ENCODE measurements at regions not wholly inside any gene's neighbourhood (a gene's known extent, or its start where the extent isn't known, plus 50 kb on each side); places are given as distances from the start of the nearest gene placed in this dataset.

DNA sequence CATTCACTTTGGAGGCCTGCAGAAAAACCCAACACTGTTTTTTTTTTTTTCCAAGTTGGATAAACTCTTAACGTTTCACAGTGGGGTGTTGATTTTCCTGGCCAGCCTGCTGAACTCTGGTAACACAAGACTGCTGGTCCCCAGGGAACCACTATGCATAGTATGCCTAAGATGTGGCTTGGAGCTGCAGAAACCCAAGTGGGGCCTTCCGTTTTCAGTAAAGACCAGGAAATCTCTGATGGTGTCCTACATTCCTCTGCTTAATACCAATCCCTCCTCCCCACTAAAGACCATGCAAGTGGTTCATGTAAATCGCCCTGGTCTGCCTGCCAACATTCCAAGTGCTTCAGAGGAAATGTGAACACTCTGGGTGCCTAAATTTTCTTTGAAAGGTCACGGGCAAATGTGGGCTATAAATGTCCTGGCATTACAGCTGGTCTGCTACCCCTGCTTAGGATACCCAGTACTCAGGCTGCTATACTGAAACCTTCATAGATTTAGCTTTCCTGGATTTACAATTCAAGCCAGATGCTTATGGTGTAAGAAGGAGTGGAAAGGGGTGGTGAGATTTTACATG lies 615.4 kb downstream of the MAFB start:
- DNase-seq: no peak
- Histone ChIP-seq H3K4me3 (ENCODE audit: control insufficient read depth in 1 of 7, extremely low read depth in 1 of 7, insufficient read depth in 4 of 7, low read depth in 2 of 7, low read length in 6 of 7) (no peak overlapping the region), H3K27ac (ENCODE audit: insufficient read depth in 1 of 2, low read depth in 1 of 2, low read length in 2 of 2, poor library complexity in 1 of 2, severe bottlenecking in 2 of 2) (no peak overlapping the region), H3K9me3 (ENCODE audit: control extremely low read depth in 1 of 5, control insufficient read depth in 4 of 5, insufficient read depth in 2 of 5, low read depth in 1 of 5, low read length in 4 of 5) (no peaks in the 10 kb centered on the region), H3K4me1 (ENCODE audit: control extremely low read depth in 1 of 4, control insufficient read depth in 4 of 4, insufficient read depth in 4 of 4, low read length in 3 of 4) (no peaks in the 10 kb centered on the region), H3K27me3 (replicated peaks in 2 of 5; ENCODE audit: control insufficient read depth in 4 of 5, insufficient read depth in 5 of 5, low read length in 4 of 5) (peaks cover 0 to 2% (median 0%) of the 10 kb centered on the region in 5 experiments), H3K36me3 (ENCODE audit: control insufficient read depth in 4 of 4, insufficient read depth in 4 of 4, low read length in 3 of 4) (no peaks in the 10 kb centered on the region)
- ChIA-PET CTCF (no interaction called here), POLR2A (no interaction called here)
- 69% methylated on average over 3 of the region's 4 CpGs for WGBS (ENCODE audit: insufficient coverage)

DNA sequence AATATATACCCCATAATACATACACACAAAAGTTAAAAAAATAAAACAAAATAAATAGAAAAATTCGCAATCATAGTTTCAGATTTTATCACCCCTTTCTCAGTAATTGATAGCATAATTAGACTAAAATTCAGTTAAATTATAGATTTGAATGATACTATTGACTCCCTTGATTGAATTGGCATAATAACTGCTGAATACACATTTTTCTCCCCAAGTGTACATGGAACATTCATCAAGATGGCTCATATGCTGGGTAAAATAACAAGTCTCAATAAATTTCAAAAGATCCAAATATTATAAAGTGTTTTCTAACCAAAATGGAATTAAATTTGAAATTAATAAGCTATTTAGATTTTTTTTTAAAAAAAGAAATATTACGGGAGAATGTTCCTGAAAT lies 616.1 kb downstream of the MAFB start:
- Histone ChIP-seq H3K9me3 (ENCODE audit: control extremely low read depth in 1 of 5, control insufficient read depth in 4 of 5, insufficient read depth in 2 of 5, low read depth in 1 of 5, low read length in 4 of 5) (peaks cover 0 to 3% (median 0%) of the 10 kb centered on the region in 5 experiments), H3K36me3 (ENCODE audit: control insufficient read depth in 4 of 4, insufficient read depth in 4 of 4, low read length in 3 of 4) (no peaks in the 10 kb centered on the region), H3K27ac (ENCODE audit: insufficient read depth in 1 of 2, low read depth in 1 of 2, low read length in 2 of 2, poor library complexity in 1 of 2, severe bottlenecking in 2 of 2) (no peak overlapping the region), H3K4me1 (ENCODE audit: control extremely low read depth in 1 of 4, control insufficient read depth in 4 of 4, insufficient read depth in 4 of 4, low read length in 3 of 4) (no peaks in the 10 kb centered on the region), H3K27me3 (replicated peaks in 2 of 5; ENCODE audit: control insufficient read depth in 4 of 5, insufficient read depth in 5 of 5, low read length in 4 of 5) (peaks cover 0 to 2% (median 0%) of the 10 kb centered on the region in 5 experiments), H3K4me3 (ENCODE audit: control insufficient read depth in 1 of 7, extremely low read depth in 1 of 7, insufficient read depth in 4 of 7, low read depth in 2 of 7, low read length in 6 of 7) (no peak overlapping the region)
- CTCF ChIA-PET: no interaction called here
- POLR2A ChIA-PET: no interaction called here
- no peak for DNase-seq
- no CpG with 5 or more reads among the region's 2 CpGs for WGBS (ENCODE audit: insufficient coverage)

DNA sequence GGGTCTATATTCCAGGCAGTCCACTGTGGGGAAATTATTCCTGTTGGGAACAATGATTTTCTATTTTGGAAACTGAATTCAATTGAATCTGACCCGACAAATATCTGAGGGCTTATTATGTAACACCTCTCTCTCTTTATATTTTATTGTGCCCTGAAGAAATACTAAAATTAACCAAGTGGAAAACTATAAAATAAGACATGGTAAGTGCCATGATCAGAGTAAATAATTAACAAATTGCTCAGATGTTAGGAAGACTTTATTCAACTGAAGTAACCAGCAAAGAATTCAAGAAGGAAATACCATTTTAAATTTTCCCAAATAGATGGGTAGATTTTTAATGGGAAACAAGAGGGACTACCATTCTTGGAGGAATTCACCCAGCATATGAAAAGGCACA lies 632.9 kb downstream of the MAFB start:
- ChIA-PET CTCF (no interaction called here), POLR2A (no interaction called here)
- Histone ChIP-seq H3K4me1 (ENCODE audit: control extremely low read depth in 1 of 4, control insufficient read depth in 4 of 4, insufficient read depth in 4 of 4, low read length in 3 of 4) (no peaks in the 10 kb centered on the region), H3K36me3 (ENCODE audit: control insufficient read depth in 4 of 4, insufficient read depth in 4 of 4, low read length in 3 of 4) (no peaks in the 10 kb centered on the region), H3K9me3 (ENCODE audit: control extremely low read depth in 1 of 5, control insufficient read depth in 4 of 5, insufficient read depth in 2 of 5, low read depth in 1 of 5, low read length in 4 of 5) (no peaks in the 10 kb centered on the region), H3K4me3 (ENCODE audit: control insufficient read depth in 1 of 7, extremely low read depth in 1 of 7, insufficient read depth in 4 of 7, low read depth in 2 of 7, low read length in 6 of 7) (no peak overlapping the region), H3K27me3 (replicated peaks in 2 of 5; ENCODE audit: control insufficient read depth in 4 of 5, insufficient read depth in 5 of 5, low read length in 4 of 5) (peaks cover 0 to 1% (median 0%) of the 10 kb centered on the region in 5 experiments), H3K27ac (ENCODE audit: insufficient read depth in 1 of 2, low read depth in 1 of 2, low read length in 2 of 2, poor library complexity in 1 of 2, severe bottlenecking in 2 of 2) (no peak overlapping the region)
- WGBS (ENCODE audit: insufficient coverage): no CpG with 5 or more reads among the region's 1 CpG
- no peak for DNase-seq

DNA sequence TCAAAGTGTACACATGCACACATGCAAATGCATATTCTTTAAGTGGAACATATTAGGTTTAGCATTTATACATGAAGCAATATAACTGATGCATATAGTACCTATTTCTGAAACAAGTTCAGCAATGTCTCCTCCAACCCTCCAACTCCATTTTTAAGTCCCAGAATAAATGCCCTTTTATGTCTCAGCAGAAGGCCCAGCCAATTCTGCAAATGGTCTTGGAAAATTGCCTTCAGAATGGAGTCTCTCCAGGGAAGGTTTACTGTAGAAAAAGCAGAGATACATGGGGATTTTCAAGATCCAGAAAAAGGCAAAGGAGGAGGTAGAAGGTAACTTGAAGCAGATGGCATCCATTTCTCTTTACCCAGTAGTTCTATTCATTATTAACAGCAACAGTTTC lies 633.3 kb downstream of the MAFB start:
- H3K9me3 ChIP-seq (ENCODE audit: control extremely low read depth in 1 of 5, control insufficient read depth in 4 of 5, insufficient read depth in 2 of 5, low read depth in 1 of 5, low read length in 4 of 5): no peaks in the 10 kb centered on the region
- H3K27me3 ChIP-seq (replicated peaks in 2 of 5; ENCODE audit: control insufficient read depth in 4 of 5, insufficient read depth in 5 of 5, low read length in 4 of 5): peaks cover 0 to 1% (median 0%) of the 10 kb centered on the region in 5 experiments
- H3K27ac ChIP-seq (ENCODE audit: insufficient read depth in 1 of 2, low read depth in 1 of 2, low read length in 2 of 2, poor library complexity in 1 of 2, severe bottlenecking in 2 of 2): no peak overlapping the region
- POLR2A ChIA-PET: no interaction called here
- no peaks in the 10 kb centered on the region for H3K36me3 ChIP-seq (ENCODE audit: control insufficient read depth in 4 of 4, insufficient read depth in 4 of 4, low read length in 3 of 4)
- H3K4me1 ChIP-seq (ENCODE audit: control extremely low read depth in 1 of 4, control insufficient read depth in 4 of 4, insufficient read depth in 4 of 4, low read length in 3 of 4): no peaks in the 10 kb centered on the region
- no peak for DNase-seq
- no peak overlapping the region for H3K4me3 ChIP-seq (ENCODE audit: control insufficient read depth in 1 of 7, extremely low read depth in 1 of 7, insufficient read depth in 4 of 7, low read depth in 2 of 7, low read length in 6 of 7)
- CTCF ChIA-PET: no interaction called here

DNA sequence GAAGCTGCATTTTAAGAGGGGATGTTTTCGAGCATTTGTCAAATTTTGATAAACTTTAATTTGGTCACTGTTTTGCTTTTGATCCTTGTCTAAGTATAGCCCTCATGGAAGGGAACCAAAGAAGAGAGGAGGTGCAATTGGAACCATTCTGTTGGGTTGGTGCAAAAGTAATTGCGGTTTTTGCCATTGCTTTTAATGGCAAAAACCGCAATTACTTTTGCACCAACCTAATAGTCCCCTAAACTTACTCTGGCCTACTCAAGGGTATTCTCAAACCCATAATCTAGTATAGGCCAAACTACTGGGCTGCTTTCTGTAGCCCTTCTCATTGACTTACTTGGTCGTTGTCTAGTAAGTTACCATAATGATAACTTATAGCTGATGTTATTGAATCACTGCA lies 634.7 kb downstream of the MAFB start:
- CTCF ChIA-PET: no interaction called here
- peaks cover 0 to 1% (median 0%) of the 10 kb centered on the region in 5 experiments for H3K27me3 ChIP-seq (replicated peaks in 2 of 5; ENCODE audit: control insufficient read depth in 4 of 5, insufficient read depth in 5 of 5, low read length in 4 of 5)

DNA sequence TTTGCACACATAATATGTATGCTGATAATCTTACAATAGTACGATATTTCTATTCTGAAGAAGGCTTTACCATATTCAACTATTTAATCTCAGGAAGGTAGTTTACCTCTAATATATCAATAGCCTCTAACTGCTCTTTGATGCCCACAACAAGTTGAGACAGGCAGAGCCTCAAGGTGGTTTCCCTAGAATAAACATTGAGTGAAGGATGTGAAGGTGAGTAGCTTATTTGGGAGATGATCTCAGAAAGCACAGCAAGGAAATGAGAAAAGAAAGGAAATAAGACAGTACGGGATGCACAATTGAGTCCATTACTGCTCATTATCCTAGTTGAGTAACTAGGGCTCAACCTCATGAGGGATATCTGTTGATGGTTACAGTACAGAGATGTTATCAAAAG lies 638.4 kb downstream of the MAFB start:
- Histone ChIP-seq H3K27ac (ENCODE audit: insufficient read depth in 1 of 2, low read depth in 1 of 2, low read length in 2 of 2, poor library complexity in 1 of 2, severe bottlenecking in 2 of 2) (no peak overlapping the region), H3K9me3 (ENCODE audit: control extremely low read depth in 1 of 5, control insufficient read depth in 4 of 5, insufficient read depth in 2 of 5, low read depth in 1 of 5, low read length in 4 of 5) (no peaks in the 10 kb centered on the region), H3K27me3 (replicated peaks in 2 of 5; ENCODE audit: control insufficient read depth in 4 of 5, insufficient read depth in 5 of 5, low read length in 4 of 5) (peaks cover 0 to 1% (median 0%) of the 10 kb centered on the region in 5 experiments), H3K4me3 (ENCODE audit: control insufficient read depth in 1 of 7, extremely low read depth in 1 of 7, insufficient read depth in 4 of 7, low read depth in 2 of 7, low read length in 6 of 7) (no peak overlapping the region), H3K36me3 (ENCODE audit: control insufficient read depth in 4 of 4, insufficient read depth in 4 of 4, low read length in 3 of 4) (no peaks in the 10 kb centered on the region), H3K4me1 (ENCODE audit: control extremely low read depth in 1 of 4, control insufficient read depth in 4 of 4, insufficient read depth in 4 of 4, low read length in 3 of 4) (no peaks in the 10 kb centered on the region)
- CTCF ChIA-PET: no interaction called here
- no peak for DNase-seq
- no CpG with 5 or more reads among the region's 2 CpGs for WGBS (ENCODE audit: insufficient coverage)
- POLR2A ChIA-PET: no interaction called here

More for the DNA sequence above, 634.7 kb downstream of the MAFB start:
- H3K9me3 ChIP-seq (ENCODE audit: control extremely low read depth in 1 of 5, control insufficient read depth in 4 of 5, insufficient read depth in 2 of 5, low read depth in 1 of 5, low read length in 4 of 5): no peaks in the 10 kb centered on the region
- WGBS (ENCODE audit: insufficient coverage): 80% methylated on average over 1 of the region's 4 CpGs
- H3K4me1 ChIP-seq (ENCODE audit: control extremely low read depth in 1 of 4, control insufficient read depth in 4 of 4, insufficient read depth in 4 of 4, low read length in 3 of 4): no peaks in the 10 kb centered on the region
- H3K36me3 ChIP-seq (ENCODE audit: control insufficient read depth in 4 of 4, insufficient read depth in 4 of 4, low read length in 3 of 4): no peaks in the 10 kb centered on the region
- DNase-seq: no peak
- POLR2A ChIA-PET: no interaction called here
- no peak overlapping the region for H3K4me3 ChIP-seq (ENCODE audit: control insufficient read depth in 1 of 7, extremely low read depth in 1 of 7, insufficient read depth in 4 of 7, low read depth in 2 of 7, low read length in 6 of 7)
- no peak overlapping the region for H3K27ac ChIP-seq (ENCODE audit: insufficient read depth in 1 of 2, low read depth in 1 of 2, low read length in 2 of 2, poor library complexity in 1 of 2, severe bottlenecking in 2 of 2)

DNA sequence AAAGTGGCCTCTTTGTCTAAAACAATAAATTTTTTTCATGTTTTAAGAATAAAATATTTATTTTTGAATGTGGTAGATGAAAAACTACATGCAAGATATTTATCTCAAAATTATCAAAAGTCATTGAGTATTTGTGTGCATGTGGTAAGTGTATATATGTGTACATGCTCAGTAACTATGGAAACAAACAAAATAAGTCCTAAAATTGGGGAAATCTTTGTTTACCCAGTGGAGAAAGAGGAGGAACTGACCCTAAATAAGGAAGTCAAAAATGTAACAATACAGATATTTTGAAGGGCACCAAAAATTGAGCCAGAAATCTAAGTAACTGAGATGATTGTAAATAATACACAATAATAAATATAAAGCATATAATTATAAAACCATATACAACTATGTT lies 639.2 kb downstream of the MAFB start:
- DNase-seq: no peak
- Histone ChIP-seq H3K27me3 (replicated peaks in 2 of 5; ENCODE audit: control insufficient read depth in 4 of 5, insufficient read depth in 5 of 5, low read length in 4 of 5) (peaks cover 0 to 1% (median 0%) of the 10 kb centered on the region in 5 experiments), H3K4me1 (ENCODE audit: control extremely low read depth in 1 of 4, control insufficient read depth in 4 of 4, insufficient read depth in 4 of 4, low read length in 3 of 4) (no peaks in the 10 kb centered on the region), H3K9me3 (ENCODE audit: control extremely low read depth in 1 of 5, control insufficient read depth in 4 of 5, insufficient read depth in 2 of 5, low read depth in 1 of 5, low read length in 4 of 5) (no peaks in the 10 kb centered on the region), H3K27ac (ENCODE audit: insufficient read depth in 1 of 2, low read depth in 1 of 2, low read length in 2 of 2, poor library complexity in 1 of 2, severe bottlenecking in 2 of 2) (no peak overlapping the region), H3K36me3 (ENCODE audit: control insufficient read depth in 4 of 4, insufficient read depth in 4 of 4, low read length in 3 of 4) (no peaks in the 10 kb centered on the region), H3K4me3 (ENCODE audit: control insufficient read depth in 1 of 7, extremely low read depth in 1 of 7, insufficient read depth in 4 of 7, low read depth in 2 of 7, low read length in 6 of 7) (no peak overlapping the region)
- ChIA-PET POLR2A (no interaction called here), CTCF (no interaction called here)

Data from common myeloid progenitor, CD34-positive (primary cell).